HepG2 (cell line): ENCODE measurements at regions not wholly inside any gene's neighbourhood (a gene's known extent, or its start where the extent isn't known, plus 50 kb on each side); places are given as distances from the start of the nearest gene placed in this dataset.
"Not testable (repeated sequence)": the region's sequence is repeated elsewhere in the genome, so short reads cannot be mapped to it uniquely, and the experiment has no call there.

Experiments
- ATAC-seq: fragments of 200-7000 bp; cut with Tn5 transposase; 3 replicates; pipeline ENCODE4 v1.9.1; 2020; ENCODE audit warnings: mild to moderate bottlenecking, moderate library complexity
- BruUV-seq: library from RNA; stranded (reverse); fragments of 400-500 nt; replicated peaks from 2 replicates; lab custom pipeline; 2021; lab: Mats Ljungman, UMichigan
- CTCF ChIA-PET: fragments of 300-600 bp; formaldehyde crosslinking; extraction: SDS; loops from one replicate; lab custom pipeline; 2021; ENCODE audit warnings: low total read pairs, inconsistent platforms, low intra/inter-chr PET ratio; lab: Yijun Ruan, JAX
- POLR2A ChIA-PET: fragments of 350-600 bp; sonication (Branson Sonifier 250); formaldehyde crosslinking; loops from one replicate; lab custom pipeline; 2020; ENCODE audit warnings: antibody characterized with exemption, inconsistent platforms; lab: Yijun Ruan, JAX
- DNase-seq: peaks from one replicate; pipeline ENCODE4 v3.0.0-alpha.2; 2015; ENCODE audit warnings: low spot score
- FAIRE-seq: peaks from 3 replicates; lab custom pipeline; 2011; peaks lifted over from hg19 to GRCh38; lab: Jason Lieb, UNC
- H2AFZ ChIP-seq: one replicate; pipeline ENCODE4 v1.6.1; 2011; ENCODE audit warnings: low read length, inconsistent platforms
- H3K27ac ChIP-seq: fragments of 300-600 bp; 3 replicates; pipeline ENCODE4 v1.8.0; 2011; ENCODE audit warnings: mixed run types, mild to moderate bottlenecking, mixed read lengths, low read length, inconsistent platforms; ENCODE audit not compliant: insufficient read depth; ENCODE audit errors: extremely low read length
- H3K27me3 ChIP-seq, 2 experiments: fragments of 200-600 bp in 1 of 2; 2 replicates in 1 of 2; 3 replicates in 1 of 2; pipeline versions ENCODE4 v1.6.0 to v1.8.0; 2011; ENCODE audit warnings: low read length in 2 of 2, mild to moderate bottlenecking in 2 of 2, moderate library complexity in 2 of 2, inconsistent platforms in 1 of 2; ENCODE audit not compliant: insufficient read depth in 2 of 2, control insufficient read depth in 1 of 2
- H3K36me3 ChIP-seq, 2 experiments: fragments of 200-600 bp in 1 of 2; replicated peaks in 1 of 2; 2 replicates in 1 of 2; 3 replicates in 1 of 2; pipeline versions ENCODE4 v1.5.1 to v1.8.0; 2011; ENCODE audit warnings: low read length in 2 of 2, inconsistent platforms in 1 of 2; ENCODE audit not compliant: insufficient read depth in 2 of 2, control insufficient read depth in 1 of 2
- H3K4me1 ChIP-seq: 2 replicates; pipeline ENCODE4 v1.5.1; 2012; ENCODE audit warnings: low read length, inconsistent platforms; ENCODE audit not compliant: insufficient read depth
- H3K4me2 ChIP-seq: 2 replicates; pipeline ENCODE4 v1.6.0; 2011; ENCODE audit warnings: low read depth, low read length, inconsistent platforms
- H3K4me3 ChIP-seq, 3 experiments: fragments of 200-600 bp in 1 of 3; sonication (generic), shearing (Covaris generic) in 1 of 3; replicated peaks in 1 of 3; 2 replicates each; pipeline ENCODE4 v1.5.1; 2011 to 2016; ENCODE audit warnings: low read length in 3 of 3, inconsistent platforms in 2 of 3, low read depth in 2 of 3, mild to moderate bottlenecking in 2 of 3, control low read depth in 1 of 3, mixed read lengths in 1 of 3; ENCODE audit not compliant: insufficient read depth in 1 of 3
- H3K79me2 ChIP-seq: one replicate; pipeline ENCODE4 v1.6.1; 2011; ENCODE audit warnings: low read length, inconsistent platforms; ENCODE audit not compliant: insufficient read depth
- H3K9ac ChIP-seq: 2 replicates; pipeline ENCODE4 v1.6.0; 2011; ENCODE audit warnings: mild to moderate bottlenecking, low read depth, low read length, inconsistent platforms; ENCODE audit not compliant: insufficient read depth
- H3K9me3 ChIP-seq: 2 replicates; pipeline ENCODE4 v1.5.1; 2012; ENCODE audit warnings: mild to moderate bottlenecking, low read length
- H4K20me1 ChIP-seq: 2 replicates; pipeline ENCODE4 v1.6.0; 2011; ENCODE audit warnings: inconsistent platforms, mild to moderate bottlenecking, low read length, moderate library complexity; ENCODE audit not compliant: insufficient read depth
- ISL2 ChIP-seq: sonication (generic); formaldehyde crosslinking; IDR thresholded peaks from 2 replicates; pipeline ENCODE4 v1.5.0; 2020; ENCODE audit warnings: missing genetic modification reagents
- WGBS: methylation state at CpG from one replicate; pipeline ENCODE4 v1.1.6; 2017; ENCODE audit warnings: low lambda C conversion rate; 5-methylcytosine and 5-hydroxymethylcytosine counted together
- in situ Hi-C: cut with HindIII; loops from 2 replicates; pipeline ENCODE4 v1.10.0; 2017; ENCODE audit warnings: low pct_unique_long_range_greater_than_20kb; ENCODE audit not compliant: extremely low pct_ligation_motif_present
- intact Hi-C: fragments of 100-400 bp; cut with micrococcal nuclease; formaldehyde crosslinking; loops from one replicate; pipeline ENCODE4 v1.10.0; 2022; ENCODE audit not compliant: unreplicated experiment
- TF ChIP-seq, protein P1 (sequence below): sonication (generic); formaldehyde crosslinking; IDR thresholded peaks from 2 replicates; pipeline ENCODE4 v1.9.0; 2022; ENCODE audit warnings: low read depth, missing genetic modification reagents

DNA sequence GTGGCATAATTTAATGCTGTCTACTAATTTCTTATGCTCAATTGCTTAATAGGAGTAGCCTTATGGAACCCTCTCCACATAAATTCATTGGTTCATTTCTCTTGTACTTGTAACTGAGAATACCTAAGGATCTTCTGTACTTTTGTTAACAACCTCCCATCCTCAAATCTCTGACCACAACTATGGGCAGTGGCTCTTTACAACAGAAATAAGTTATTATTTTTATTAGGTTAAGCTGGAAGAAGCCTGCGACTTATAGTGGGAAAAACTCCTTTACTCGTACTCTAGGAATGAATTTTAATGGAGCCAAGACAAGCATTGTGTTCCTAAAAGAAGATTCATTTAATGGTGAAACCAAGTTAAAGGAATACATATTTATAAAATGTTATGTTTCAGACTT, 337.1 kb upstream of the CTSO start:
- DNase-seq (no peak), FAIRE-seq (no peak), ATAC-seq (no peak)
- H4K20me1 ChIP-seq = no peaks in the 10 kb centered on the region
- H3K27ac ChIP-seq = no peak overlapping the region
- no TSS peak for BruUV-seq
- H3K4me3 ChIP-seq = no peak overlapping the region
- ChIA-PET POLR2A (no interaction called here), CTCF (no interaction called here)
- H3K27me3 ChIP-seq = no peaks in the 10 kb centered on the region
- no peaks in the 10 kb centered on the region for H3K79me2 ChIP-seq
- intact Hi-C loops (loop anchor here (10.0 kb wide), 1 partner anchor 384 kb away; no protein-coding TSS in a partner anchor), in situ Hi-C loops (no loop called here)
- no peaks in the 10 kb centered on the region for H3K36me3 ChIP-seq
- no peaks in the 10 kb centered on the region for H3K9me3 ChIP-seq
- H3K4me2 ChIP-seq = no peak overlapping the region
- H2AFZ ChIP-seq = no peak overlapping the region
- 2% methylated on average over 2 of the region's 2 CpGs for WGBS
- TF ChIP-seq, protein P1, sequence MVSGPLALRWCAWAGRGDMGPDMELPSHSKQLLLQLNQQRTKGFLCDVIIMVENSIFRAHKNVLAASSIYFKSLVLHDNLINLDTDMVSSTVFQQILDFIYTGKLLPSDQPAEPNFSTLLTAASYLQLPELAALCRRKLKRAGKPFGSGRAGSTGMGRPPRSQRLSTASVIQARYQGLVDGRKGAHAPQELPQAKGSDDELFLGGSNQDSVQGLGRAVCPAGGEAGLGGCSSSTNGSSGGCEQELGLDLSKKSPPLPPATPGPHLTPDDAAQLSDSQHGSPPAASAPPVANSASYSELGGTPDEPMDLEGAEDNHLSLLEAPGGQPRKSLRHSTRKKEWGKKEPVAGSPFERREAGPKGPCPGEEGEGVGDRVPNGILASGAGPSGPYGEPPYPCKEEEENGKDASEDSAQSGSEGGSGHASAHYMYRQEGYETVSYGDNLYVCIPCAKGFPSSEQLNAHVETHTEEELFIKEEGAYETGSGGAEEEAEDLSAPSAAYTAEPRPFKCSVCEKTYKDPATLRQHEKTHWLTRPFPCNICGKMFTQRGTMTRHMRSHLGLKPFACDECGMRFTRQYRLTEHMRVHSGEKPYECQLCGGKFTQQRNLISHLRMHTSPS (CRISPR knock-in tag) = no peak
- TF ChIP-seq ISL2 (CRISPR knock-in tag) = no peak
- no peaks in the 10 kb centered on the region for H3K4me1 ChIP-seq
- H3K9ac ChIP-seq = no peak overlapping the region

DNA sequence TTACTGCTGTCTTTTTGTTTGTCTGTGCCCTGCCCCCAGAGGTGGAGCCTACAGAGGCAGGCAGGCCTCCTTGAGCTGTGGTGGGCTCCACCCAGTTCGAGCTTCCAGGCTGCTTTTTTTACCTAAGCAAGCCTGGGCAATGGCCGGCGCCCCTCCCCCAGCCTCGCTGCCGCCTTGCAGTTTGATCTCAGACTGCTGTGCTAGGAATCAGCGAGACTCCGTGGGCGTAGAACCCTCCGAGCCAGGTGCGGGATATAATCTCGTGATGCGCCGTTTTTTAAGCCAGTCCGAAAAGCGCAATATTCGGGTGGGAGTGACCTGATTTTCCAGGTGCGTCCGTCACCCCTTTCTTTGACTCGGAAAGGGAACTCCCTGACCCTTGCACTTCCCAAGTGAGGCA, 336.4 kb upstream of the CTSO start:
- DNase-seq, CTCF ChIA-PET, BruUV-seq, H2AFZ ChIP-seq, H3K4me3 ChIP-seq, in situ Hi-C loops, H4K20me1 ChIP-seq, FAIRE-seq, H3K27ac ChIP-seq, H3K9me3 ChIP-seq, ATAC-seq, POLR2A ChIA-PET, H3K4me2 ChIP-seq, H3K79me2 ChIP-seq, H3K9ac ChIP-seq, H3K4me1 ChIP-seq, H3K36me3 ChIP-seq, H3K27me3 ChIP-seq: not testable (repeated sequence)
- intact Hi-C loops = loop anchor here (10.0 kb wide), 1 partner anchor 385 kb away; no protein-coding TSS in a partner anchor
- WGBS = 58% methylated on average over 19 of the region's 19 CpGs
